Smooth muscle cell of the brain vasculature (primary cell): ENCODE measurements at regions not wholly inside any gene's neighbourhood (a gene's known extent, or its start where the extent isn't known, plus 50 kb on each side); places are given as distances from the start of the nearest gene placed in this dataset.

ENCODE experiments used
- DNase-seq: peaks from one replicate; pipeline ENCODE4 v3.0.0-alpha.2; 2012; ENCODE audit warnings: low read depth, low spot score

GRCh38 chr2:100764430-100764829, 55.5 kb upstream of the NPAS2 start:
- no peak for DNase-seq

GRCh38 chr2:100765481-100765880, 54.5 kb upstream of the NPAS2 start:
- no peak for DNase-seq

- no peak for DNase-seq
These were observed 53.7 kb upstream of the NPAS2 start for GRCh38 chr2:100766256-100766655.

GRCh38 chr2:100766806-100767205, 53.1 kb upstream of the NPAS2 start:
- DNase-seq: no peak

GRCh38 chr2:100767224-100767653, 52.7 kb upstream of the NPAS2 start:
- no peak for DNase-seq

- DNase-seq: no peak
These were observed 51.8 kb upstream of the NPAS2 start for GRCh38 chr2:100767810-100768806.
